ENCODE measurements at regions not wholly inside any gene's neighbourhood (a gene's known extent, or its start where the extent isn't known, plus 50 kb on each side); places are given as distances from the start of the nearest gene placed in this dataset.
"Not testable (repeated sequence)": the region's sequence is repeated elsewhere in the genome, so short reads cannot be mapped to it uniquely, and the experiment has no call there.

DNA sequence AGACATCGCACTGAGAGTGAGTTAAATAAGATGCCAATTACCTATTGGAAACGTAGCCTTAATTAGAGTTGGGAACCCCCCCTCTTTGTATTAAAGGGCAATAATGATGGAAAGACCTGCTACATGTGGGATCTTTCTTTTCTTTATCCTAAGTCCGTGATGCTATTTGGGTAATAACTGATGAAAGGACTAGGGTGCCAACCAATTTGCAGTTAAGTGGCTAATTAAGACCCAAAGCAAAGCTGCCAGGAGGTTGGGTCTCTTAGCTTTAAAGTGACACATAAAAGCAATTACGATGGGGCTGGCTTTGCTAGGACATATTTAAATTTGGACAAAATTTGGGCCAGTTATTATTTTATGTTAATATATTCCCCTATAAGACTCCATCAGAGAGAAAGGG is 728.8 kb downstream of the NR2F1-AS1 start:
- no peak for DNase-seq

DNA sequence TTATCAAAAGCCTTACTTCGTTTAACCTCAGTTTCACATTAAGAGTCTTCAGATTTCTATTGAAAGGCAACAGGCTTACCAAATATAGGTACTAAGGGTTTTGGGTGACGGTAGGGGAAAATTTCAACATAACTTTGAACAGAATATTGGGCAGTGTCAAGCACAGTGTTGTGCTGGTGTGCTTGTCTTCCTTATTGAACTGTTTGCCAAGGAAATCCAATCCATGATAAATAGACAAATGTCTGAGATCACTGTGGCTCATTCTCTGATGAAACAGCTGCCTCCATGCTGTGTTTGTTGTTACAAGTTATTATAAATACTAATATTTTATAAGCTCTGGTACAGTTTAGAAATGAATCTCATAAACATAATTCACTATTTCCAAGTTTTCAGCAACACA is 730.1 kb downstream of the NR2F1-AS1 start:
- DNase-seq, result peak; percentile 60

DNA sequence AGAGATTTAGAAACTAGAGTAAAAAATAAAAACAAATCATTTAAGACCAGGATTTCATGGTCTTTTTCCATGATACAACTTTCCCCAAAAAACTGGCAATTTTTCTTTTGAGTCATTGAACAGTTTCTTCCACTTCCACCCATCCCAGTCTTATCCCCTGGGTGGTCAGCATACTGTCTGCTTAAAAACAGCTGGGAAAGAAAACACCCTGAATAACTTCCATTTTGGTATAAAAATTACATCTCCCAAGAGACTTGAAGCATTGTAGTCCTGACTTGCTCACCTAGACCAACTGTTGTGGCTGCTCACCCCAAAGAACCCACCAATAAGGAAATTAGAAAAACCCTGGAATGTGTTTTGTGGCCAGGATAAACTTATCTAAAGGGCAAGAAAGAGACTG is 731.3 kb downstream of the NR2F1-AS1 start:
- DNase-seq, result no peak

DNA sequence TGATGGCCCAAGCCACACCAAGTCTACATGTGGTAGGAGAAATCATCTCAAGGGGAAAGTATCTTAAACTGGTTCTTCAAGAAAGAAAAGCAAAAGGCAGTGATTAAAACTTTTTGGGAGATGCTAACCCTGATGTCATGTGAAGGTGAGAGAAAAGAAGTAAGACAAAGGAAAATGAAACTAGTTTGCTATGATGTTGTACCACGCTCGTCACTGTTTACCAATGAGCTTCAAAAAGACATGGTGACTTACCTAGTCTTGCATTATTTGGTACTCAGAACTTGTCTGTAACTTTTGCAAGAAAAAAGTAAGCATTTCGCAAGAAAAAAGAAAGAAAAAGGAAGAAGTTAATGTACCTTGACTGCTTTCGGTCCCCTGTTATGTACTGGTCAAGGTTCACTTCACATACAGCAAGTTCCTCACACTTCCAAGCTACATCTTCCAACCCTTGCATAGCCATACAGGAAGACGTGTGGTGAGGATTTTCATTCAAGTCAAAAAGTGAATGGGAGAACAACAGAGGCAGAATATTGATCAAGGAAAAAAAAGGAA is 739.3 kb downstream of the NR2F1-AS1 start:
- DNase-seq, result no peak

DNA sequence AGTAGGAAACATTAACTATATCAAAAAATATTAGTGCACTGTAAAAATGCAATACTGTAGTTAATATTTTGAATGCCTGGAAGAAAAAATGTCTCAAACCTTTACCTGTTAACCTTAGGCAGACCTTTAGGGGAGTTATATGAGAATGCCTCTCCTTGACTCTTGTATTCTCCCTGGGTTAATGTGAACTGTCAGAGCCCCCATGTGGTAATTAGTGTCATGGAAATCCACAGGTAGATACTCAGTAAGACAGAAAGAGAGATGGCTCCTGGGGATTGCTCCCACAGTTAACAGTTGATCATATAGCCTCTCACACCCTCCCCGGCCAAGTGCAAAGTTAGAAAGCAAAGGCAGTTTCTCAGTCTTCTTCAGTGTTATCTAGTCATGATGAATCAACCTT is 742.8 kb downstream of the NR2F1-AS1 start:
- no peak for DNase-seq

DNA sequence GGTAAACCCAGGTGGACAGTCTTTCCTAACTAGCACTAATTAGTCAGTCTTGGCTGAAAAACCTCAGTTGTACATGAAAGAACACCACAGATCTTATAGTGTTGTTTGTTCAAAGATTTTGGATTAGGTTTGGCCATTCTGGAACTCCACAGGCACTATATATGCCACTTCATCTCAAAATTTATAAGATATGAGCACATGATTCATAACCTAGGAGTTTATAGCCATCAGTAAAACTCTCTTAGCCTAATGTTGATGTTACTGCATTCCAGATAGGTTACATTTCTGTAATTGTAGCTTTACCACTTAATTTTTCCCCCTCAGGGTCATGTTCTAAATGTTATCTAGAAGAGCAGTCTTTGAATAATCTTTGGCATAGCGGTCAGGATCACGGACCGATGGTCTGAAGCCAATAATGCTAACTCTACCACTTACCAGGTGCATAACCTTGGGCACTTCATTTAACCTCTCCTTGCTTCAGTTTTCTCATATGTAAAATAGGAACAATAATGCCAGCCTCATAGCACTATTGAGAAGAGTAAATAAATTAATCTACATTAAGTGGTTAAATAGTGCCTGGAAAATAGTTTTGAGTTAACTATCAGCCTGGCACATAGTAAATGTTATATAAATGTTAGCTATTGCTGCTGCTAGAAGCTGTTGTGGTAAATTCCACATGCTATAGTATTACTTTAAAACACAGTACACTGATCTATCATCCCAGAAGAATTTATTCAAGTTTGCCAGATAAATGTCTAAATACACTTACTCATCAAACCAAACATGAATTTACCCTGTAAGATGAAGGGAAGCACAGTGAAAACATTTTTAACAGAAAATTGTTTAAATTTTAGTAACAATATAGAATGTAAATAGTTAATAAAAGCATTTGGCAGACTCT is 743.9 kb downstream of the NR2F1-AS1 start:
- no peak for DNase-seq

DNA sequence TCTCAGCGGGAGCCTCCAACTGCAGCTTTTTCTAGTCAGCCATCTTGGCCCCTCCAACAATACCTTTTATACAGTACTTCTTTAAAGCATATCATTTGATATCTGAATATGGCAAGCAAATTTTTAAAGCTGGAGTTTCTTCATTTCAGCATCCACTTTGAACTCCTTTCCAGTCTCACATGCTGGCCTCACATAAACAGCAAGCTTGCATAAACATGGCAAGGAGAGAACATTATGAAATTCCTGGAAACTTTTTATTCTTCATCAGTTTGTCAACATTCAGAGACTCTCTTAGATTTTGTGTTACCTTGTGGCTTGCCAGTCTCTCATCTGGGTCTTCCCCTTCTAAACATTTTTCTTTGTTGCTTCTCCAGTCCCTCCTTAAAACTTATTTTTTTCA is 745.3 kb downstream of the NR2F1-AS1 start:
- no peak for DNase-seq

DNA sequence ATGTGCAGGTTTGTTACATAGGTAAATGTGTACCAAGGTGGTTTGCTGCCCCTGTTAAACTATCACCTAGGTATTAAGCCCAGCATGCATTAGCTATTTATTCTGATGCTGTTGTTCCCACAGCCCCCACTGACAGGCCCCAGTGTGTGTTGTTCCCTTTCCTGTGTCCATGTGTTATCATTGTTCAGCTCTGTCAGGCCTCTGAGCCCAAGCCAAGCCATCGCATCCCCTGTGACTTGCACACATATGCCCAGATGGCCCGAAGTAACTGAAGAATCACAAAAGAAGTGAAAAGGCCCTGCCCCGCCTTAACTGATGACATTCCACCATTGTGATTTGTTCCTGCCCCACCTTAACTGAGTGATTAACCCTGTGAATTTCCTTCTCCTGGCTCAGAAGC is 757.5 kb downstream of the NR2F1-AS1 start:
- not testable (repeated sequence) for DNase-seq

DNA sequence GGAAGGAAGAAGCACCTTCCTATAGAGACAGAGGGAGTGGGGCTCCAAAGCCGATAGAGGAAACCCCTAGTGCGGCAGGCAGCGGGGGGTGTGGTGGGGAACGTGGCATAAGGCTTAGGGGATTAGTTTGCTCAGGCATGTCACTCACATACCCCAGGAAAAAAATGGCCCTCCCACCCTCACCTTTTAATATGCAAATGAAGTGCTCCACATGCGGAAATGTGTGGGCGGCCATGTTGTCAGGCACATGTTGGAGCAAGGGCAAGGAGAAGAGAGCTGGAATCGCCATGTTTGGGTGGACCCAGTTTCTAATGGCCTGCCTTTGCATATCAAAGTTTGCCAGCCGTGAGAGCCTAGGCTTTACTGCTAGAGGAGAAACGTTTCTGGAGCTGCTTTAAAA is 758.8 kb downstream of the NR2F1-AS1 start:
- no peak for DNase-seq

DNA sequence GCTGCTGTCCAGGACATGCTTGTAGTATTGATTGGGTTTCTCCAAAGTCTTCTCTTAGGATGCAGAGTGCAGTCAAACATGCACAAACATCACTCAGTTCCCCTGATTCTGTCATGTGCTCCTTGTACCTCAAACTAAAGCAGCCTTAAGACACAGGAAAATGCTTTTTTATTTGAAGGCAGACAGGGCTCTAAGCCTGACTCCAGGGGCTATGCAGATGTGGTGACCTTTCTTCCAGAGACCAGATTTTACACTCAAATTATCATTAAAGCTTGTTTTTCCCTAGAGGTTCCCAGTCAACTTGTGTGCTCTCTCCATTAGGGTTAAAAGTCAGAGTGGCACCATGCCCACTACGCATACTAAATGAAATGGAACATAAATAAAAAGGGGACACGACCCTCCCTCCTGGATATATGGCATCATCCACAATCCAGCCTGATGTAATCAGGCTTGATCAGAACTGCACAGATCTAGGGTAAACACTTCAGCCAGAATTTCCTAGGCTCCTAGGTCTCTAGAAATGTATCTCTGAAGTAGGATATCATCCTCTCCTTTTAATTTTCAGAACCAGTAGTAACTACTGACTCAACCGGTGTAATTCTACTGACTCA is 771.1 kb downstream of the NR2F1-AS1 start:
- no peak for DNase-seq

DNA sequence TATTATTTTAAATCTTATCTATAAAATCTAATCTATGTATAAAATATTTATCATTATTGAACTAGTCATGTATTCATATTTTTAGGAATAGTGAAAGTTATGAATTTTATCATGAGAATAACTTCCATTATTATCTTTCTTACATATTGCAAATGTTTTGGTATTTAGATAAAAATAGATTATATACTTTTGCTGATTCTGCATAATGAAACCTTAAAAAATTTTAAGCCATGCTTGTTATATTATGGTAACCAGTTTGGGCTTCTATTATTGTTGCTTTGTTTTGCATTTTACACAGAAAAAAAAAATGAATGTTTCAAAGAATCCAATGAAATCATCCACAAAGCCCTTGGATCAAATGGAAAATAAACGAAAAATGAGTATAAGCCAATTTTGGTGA is 772.5 kb downstream of the NR2F1-AS1 start:
- DNase-seq, result no peak

DNA sequence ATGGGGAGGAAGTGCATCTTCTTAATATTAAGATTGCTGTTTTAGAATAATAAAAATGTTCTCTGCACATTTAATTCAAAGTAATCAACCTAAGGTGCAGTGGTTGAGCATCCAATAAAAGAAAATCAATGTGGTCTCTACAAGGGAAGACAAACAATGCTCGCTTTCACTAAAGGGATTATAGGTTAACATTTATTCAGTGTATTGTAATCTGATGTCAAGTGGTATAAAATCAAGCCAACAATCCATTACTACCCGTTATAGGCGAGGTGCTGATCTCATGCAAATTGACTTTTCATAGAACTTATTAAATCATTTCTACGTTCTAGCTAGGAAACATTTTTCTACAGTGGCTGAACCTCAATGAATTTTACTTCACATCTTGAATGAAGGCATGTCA is 773.9 kb downstream of the NR2F1-AS1 start:
- no peak for DNase-seq

DNA sequence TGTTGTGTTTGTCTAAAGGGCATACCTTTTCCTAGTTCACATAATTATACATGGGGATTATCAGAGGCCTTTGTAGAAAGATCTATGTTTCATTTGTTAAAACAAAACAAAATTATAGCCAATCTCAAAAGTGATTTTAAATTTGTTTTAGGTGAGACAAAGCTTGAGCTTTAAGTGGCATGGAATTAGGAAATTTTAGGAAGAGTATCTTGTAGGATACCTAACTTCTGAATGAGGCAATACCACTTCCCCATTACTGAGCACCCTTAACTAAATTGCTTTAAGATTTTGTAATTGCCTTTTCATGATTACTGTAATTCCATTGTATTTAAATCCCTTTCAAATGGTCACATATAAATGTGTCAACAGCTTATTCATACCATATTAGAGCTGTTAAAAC is 775.6 kb downstream of the NR2F1-AS1 start:
- DNase-seq, result no peak

DNA sequence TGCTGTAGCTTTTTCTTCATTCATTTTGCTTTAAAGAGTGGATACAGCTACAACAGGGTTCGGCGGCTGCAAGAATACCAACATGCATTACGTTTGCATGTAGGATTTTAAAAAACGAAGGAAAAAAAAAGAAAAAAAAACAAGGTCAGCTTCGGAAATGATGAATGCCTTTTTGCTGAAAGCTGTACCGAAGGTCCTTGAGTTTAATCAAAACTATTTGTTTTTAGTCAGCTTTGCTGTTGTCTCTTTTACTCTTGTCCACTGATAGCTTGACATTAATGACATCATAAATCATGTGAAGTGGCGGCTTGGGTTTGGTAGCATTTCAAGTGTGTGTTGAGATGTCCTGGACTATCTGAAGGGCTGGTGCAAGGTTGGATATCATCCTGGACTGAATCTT is 779.1 kb downstream of the NR2F1-AS1 start:
- DNase-seq, result peak; percentile 94

DNA sequence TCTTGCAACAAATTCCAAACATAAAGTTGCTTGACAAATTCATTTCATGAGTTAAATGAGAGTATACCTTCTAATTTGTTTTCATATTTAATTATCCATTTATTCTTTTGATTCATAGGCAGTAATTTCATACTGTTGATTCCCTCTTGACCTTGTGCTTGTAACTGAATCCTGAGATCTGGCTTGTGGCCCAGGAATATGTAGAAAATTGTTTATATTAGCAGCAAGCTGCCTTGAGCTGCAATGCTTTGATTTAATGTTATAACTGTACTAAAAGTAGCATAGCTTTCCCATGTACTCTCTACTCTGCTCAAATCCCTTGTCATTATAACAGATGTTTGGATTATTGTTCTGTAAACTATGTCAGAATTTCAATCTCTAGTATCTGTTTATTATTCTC is 780.7 kb downstream of the NR2F1-AS1 start:
- DNase-seq, result peak; percentile 96

DNA sequence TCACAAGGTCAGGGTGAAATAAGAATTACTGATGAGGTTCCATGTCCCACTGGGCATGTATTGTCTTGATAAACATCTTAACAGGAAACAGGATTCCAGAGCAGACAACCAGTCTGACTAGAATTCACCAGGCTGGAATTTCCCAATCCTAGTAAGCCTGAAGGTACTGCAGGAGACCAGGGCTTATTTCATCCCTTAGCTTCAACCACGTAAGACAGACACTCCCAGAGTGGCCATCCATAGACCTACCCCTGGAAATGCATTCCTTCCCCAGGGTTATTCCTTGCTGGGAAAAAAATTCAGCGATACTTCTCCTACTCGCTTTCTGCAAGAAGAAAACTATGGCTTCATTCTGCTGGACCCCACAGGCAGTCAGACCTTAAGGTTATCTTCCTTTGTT is 785.4 kb downstream of the NR2F1-AS1 start:
- DNase-seq, result no peak

DNA sequence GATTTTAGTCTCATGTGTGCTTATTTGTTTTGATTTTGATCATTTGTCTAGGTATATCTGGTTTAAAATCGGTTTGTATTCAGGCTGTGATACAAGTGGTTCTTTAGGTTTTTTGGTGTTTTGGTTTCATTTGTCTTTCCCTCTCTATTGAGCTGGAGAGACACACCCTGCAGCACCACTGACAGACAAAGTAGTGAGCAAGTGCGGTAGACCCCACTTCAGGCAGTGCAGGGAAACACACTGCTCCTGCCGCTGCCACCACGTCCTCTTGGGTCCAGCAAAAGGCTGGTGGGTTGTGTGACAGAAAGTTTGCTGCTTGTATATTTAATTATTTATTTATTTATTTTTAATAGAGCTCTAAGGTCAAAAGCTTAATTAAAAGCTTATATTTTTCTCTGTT is 801.0 kb downstream of the NR2F1-AS1 start:
- DNase-seq, result no peak

DNA sequence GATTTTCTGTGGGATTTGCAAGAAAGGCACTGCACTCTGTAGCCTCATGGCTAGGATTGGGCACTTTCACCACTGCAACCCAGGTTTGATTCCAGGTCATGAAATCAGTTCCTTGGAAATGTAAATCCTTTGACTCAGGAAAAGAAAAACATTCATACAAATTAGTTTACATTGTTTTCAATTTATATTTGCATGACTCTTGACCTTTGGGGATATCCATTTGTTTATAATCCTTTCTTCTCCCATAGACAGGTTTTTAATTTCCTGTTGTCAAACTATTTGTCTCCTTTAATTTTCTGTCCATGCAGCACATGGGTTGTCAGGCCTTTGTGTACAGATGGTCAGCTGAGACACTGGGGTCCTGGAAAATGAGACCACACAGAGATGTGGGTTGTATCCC is 801.5 kb downstream of the NR2F1-AS1 start:
- no peak for DNase-seq

DNA sequence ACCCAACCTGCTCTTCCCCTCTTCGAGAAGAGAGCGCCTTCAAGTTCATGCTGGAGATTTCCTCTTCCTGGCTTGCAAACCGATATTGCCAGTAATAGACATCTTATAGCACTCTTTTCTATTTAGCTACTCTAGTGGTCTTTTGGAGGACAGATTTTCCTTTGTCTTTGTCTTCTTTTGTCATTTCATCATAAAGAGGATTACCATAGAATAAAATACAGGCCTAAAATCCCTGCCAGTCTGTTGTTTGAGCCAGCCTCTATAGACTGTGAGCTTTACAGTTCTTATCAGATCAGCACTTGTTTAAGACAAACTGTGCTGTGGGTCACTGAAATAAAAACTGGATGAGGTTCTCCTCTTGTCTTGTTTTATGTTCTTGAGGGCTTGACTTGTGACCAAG is 802.8 kb downstream of the NR2F1-AS1 start:
- no peak for DNase-seq

DNA sequence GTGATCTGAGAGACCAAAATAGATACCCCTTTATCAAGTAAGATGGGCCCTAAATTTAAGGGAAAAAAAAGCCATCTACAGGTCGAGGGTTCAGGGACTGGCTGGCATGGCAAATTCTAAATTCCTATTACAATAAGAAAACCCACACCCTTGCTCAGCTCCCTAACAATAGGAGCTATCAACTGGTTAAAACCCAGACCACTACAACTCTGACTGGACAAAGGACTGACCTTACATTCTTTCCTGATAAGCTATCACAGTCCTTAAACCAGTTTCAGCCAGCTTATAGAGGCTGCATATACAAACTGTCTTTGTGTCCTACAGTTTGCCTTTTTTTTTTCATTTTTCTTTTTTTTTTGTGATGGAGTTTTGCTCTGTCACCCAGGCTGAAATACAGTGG is 803.6 kb downstream of the NR2F1-AS1 start:
- DNase-seq, result no peak

DNA sequence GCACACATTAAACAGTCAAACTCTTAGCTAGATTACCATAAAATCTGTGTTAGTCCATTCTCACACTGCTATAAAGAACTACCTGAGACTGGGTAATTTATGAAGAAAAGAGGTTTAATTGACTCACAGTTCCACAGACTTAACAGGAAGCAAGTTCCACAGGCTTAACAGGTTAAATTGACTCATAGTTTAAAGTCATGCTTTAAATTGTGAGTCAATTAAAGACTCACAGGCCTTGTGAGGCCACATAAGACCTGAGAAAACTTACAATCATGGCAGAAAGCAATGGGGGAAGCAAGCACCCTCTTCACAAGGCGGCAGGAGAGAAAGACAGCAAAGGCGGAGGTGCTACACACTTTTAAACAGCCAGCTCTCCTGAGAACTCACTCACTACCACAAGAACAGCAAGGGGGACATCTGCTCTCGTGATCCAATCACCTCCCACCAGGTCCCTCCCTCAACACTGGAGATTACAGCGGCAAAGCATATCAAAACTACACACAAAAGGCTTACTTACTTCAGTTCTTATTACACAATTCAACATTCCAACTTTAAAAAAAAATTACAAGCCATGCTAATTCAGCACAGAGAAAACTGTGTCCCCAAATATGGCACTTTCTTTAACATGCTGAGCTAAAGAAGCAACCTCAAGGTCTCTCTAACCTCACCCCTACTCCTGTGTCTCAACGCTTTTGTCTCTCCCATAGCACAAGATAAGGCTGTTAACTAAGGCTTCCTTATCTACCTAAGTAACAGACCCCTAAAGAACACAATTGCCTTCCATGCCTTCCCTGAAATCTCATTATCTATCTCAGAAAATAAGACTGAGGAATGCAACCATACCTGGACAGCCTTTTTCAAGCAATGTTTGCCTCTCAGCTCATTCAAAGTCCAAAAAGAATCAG is 805.1 kb downstream of the NR2F1-AS1 start:
- no peak for DNase-seq

DNA sequence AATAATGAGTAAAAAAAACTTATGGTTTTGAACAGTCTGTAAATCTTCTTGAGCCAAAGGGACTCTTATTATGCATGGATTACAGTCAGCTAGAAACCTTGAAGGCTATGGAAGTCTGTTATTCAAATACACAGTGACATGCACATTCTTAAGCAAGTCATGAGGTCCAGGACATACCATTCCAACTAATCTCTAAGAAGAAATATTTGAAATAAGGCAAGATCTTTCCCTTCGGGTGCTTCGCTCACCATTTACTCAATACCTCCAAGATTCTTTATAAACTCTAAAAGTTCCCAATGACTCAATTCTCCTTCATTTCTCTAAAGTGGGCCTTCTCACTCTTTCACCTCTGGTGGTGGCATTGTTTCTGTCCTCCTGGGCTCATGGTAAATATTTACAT is 811.0 kb downstream of the NR2F1-AS1 start:
- no peak for DNase-seq

DNA sequence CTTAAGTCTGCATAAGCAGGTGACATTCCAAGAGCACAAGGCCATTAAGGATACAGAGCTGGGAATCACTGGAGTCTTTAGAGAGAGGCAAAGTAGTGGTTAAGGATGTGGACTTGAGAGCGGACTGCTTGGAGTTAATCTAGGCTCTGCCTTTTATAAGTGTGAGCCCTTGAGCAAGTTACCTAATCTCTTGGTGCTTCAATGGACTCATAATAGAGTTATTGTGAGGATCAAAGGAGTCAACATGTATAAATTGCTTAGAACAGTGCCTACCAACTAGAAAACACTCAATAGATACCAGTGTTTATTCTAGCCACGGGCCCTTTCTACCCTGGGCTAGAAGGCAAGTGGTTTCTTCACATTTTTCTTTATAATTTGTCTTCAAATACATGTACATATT is 819.4 kb downstream of the NR2F1-AS1 start:
- DNase-seq, result no peak

Data from SHP77 treated with DMSO at 0.1 percent for 48 hours (cell line).